NCI-H524 (cell line): ENCODE measurements at regions not wholly inside any gene's neighbourhood (a gene's known extent, or its start where the extent isn't known, plus 50 kb on each side); places are given as distances from the start of the nearest gene placed in this dataset.
"Not testable (repeated sequence)": the region's sequence is repeated elsewhere in the genome, so short reads cannot be mapped to it uniquely, and the experiment has no call there.

Source experiments
- DNase-seq, 2 experiments: peaks; one replicate each; lab custom pipeline; 2025; lab: John Stamatoyannopoulos, UW

- no peak for DNase-seq
Observed at GRCh38 chr18:56316727-56317126, 321.7 kb downstream of the TXNL1 start.

GRCh38 chr18:56315363-56315762, 323.0 kb downstream of the TXNL1 start:
- DNase-seq = no peak

DNA sequence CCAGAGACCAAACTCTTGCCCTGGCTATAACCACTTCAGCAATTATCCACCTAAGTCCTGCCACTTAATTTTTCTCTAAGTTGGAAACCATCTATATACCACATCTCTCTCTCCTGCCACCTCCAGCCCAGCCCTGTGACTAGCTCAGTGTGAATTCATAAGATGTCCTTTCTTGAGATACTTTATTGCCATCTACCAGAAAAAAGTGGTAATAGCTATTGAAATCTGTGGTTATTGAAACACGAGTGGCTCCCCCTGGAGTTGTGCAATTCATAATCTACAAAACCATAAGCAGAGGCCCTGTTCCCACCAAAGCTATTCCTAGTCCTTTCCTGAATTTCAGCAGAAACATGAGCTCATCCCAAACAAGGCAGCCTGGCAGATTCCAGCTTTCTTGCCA, 324.0 kb downstream of the TXNL1 start:
- peak in 1 of 2 experiments; percentile 52 for DNase-seq

GRCh38 chr18:56312551-56313335, 325.6 kb downstream of the TXNL1 start:
- DNase-seq = no peak

- DNase-seq = no peak
Observed at GRCh38 chr18:56309104-56309503, 329.3 kb downstream of the TXNL1 start.

DNA sequence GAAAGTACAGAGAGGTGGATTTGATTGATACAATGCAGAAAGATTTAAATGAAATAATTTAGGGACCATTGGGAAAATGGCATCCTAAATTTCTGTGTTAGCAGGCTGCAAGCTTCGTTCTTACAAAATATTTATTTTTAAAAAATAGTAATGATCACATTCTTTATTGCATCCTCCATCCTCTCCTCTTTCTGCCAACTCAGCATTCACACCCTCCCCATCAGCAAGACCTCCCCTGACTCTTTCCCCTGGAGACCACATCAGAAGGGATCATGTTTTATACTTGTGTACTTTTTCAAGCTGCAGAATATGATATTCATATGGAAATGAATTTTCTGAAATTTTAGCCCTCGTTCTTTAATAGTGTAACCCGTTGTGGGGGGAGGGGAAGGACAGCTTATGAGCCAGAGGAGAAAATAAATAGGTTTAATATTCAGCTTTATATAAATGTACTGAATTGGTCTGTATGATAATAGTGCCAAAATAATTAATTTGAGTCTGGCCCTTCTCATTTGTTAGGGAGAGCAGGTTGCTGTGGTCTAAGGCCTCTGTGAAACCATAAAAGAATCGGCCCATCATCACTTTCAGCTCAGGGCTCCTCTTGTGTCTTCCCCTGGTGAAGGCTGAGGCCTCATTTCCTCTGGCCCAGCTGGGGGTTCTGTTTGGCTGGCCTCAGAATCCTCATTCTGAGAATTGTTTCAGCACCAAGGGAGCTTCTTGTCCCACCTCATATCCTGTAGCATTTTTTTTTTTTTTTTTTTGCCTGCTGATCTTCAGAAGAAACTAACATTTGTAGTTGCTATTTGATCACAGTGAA, 330.8 kb downstream of the TXNL1 start:
- no peak for DNase-seq

GRCh38 chr18:56306797-56307196, 331.6 kb downstream of the TXNL1 start:
- DNase-seq = peak in 1 of 2 experiments; percentile 33

DNA sequence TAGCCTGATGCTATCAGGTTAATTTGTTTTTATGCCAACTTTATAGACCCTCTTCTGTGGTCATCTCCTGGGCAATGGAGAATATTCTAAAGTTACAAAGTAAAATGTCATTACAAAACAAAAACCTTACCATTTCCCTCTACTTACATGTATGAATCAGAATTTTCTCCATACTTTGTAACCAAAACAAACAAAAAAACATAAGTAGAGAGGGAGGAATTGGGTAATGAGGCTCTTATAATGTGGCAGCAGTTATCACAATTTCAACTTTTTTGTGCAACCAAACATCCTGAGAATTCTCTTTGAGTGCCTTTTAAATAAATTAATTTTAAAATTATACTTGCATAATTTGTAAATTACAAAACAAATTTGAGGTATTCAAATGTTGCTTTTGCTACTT, 332.8 kb downstream of the TXNL1 start:
- no peak for DNase-seq

GRCh38 chr18:56302156-56302555, 336.2 kb downstream of the TXNL1 start:
- peak; percentile 18 to 63 for DNase-seq

DNA sequence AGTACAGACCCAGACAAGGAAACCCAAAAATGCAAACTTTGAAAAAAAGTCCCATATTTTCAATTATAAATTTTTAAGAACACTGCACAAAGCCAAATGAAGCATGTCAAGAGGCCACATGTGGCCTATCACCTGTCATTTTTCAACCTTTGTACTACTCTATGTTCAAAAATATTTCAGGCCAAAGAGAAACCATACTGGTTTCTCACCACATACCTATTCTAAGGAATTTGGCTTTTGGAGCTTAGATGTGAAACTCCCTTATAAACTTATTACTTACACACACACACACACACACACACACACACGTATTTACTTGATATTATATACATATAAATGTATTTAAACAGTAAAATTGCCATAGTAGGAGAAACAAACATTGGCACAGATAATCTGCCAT, 338.7 kb downstream of the TXNL1 start:
- DNase-seq = no peak

DNA sequence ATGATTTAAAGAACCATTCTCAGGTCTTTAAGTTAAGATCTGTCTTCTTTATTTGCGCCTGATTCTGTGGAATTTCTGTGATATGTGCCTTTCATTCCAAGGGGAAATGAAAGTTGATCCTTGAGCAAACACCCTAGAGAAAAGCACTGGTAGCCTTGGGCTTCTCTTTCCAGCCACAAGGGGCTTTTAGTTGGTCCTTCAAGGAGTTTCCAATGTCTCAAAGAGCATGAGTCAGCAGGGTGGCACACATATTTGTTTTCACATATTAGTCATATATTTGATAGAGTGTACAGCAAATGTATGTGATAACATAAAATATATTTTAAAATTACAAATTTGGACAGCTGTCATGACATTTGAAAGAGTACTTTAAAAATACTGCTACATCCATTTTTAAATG, 339.5 kb downstream of the TXNL1 start:
- DNase-seq = no peak

DNA sequence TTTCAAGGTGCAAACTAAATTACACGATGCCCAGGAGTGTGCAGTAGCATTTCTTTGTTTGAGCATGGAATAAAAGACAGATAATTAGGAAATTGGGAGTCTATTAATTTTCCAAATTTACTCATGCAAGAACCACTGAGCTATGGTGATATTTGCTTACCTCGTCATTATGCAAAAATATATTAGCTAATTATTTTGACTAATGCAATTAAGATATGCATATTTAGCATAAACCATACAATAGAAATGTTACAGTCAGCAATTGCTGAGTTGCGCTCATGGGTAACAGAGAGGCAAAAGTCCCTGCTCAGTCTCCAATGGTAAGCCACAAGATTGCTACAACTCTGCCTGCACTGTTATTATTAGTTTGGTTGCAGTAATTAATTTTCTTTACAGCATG, 342.0 kb downstream of the TXNL1 start:
- DNase-seq = no peak

GRCh38 chr18:56294484-56295183, 343.8 kb downstream of the TXNL1 start:
- DNase-seq = no peak

GRCh38 chr18:56291294-56291693, 347.1 kb downstream of the TXNL1 start:
- no peak for DNase-seq

- no peak for DNase-seq
Observed at GRCh38 chr18:56289381-56289780, 349.0 kb downstream of the TXNL1 start.

DNA sequence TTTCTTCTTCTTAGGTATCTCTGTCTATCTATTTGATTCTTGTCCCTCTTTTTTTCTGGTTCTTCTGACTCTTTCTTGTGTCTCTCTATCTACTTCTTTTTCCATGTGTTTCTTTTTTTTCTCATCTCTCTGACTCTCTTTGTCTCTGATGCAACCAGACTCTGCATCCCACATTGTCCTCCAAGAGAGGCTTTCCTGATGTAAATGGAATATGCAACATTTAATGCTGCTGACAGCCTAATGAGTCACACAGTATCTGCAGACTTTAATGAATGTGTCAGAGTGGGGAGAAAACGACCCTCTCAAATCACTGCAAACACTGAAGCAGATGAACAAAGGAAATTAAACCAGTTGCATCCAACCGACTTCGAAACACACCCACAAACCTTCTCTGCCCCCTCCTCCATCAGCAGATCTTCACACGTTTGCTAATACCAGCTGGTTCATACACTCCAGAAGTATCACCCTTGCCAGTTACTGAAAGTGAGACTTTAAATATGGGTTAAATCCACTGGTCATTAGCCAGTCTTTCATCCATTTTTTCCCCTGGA, 351.5 kb downstream of the TXNL1 start:
- DNase-seq = no peak

GRCh38 chr18:56285387-56286065, 352.9 kb downstream of the TXNL1 start:
- no peak for DNase-seq

- DNase-seq = no peak
Observed at GRCh38 chr18:56284319-56284718, 354.1 kb downstream of the TXNL1 start.

- no peak for DNase-seq
Observed at GRCh38 chr18:56283316-56283715, 355.1 kb downstream of the TXNL1 start.

DNA sequence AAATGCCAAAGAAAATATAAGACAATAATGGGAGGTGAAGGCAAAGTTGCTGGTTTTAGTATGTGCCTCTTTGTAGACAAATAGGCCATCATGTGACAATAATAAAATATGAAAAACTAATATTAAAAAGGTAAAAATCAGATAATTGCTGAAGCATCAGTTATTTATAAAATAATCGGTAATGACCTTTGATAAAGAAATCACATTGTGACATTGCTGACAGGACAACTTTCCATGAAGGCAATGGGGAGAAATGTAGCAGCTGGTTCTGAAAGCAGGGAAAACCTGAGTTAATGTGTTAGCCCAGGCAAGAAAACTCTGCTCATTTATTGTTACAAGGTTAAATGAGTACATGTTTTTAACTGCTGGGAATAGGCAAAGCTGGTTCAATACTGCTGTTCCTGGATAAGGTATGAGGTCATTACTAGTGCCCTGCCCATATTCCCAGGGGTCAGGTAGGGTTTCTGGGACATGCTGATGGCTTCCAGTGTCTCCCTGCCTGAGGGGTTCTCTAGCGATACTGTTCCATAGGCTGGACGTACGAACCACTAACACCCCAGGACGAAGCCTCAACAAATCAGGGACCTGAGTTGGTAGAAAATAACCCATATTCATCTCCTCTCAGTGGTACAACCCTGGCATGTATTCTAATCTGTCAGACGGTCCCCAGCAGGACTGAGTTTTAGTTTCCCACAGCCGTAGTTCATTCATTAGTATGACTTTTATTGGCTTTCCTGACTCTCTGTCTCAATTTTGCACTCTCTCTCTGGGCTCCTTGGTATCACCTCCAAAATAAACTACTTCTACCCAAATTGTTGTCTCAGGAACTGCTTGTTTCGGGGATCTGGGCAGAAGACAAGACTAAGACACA, 355.9 kb downstream of the TXNL1 start:
- DNase-seq = no peak

DNA sequence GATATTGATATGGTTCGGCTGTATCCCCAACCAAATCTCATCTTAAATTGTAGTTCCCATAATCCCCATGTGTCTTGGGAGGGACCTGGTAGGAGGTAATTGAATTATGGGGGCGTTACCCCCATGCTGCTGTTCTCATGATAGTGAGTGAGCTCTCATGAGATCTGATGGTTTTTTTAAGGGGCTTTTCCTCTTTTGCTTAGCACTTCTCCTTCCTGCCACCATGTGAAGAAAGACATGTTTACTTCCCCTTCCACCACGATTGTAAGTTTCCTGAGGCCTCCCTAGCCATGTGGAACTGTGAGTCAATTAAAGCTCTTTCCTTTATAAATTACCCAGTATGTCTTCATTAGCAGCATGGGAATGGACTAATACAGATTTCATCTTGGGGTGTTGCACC, 358.6 kb downstream of the TXNL1 start:
- DNase-seq = not testable (repeated sequence)
